ENCODE measurements at regions not wholly inside any gene's neighbourhood (a gene's known extent, or its start where the extent isn't known, plus 50 kb on each side); places are given as distances from the start of the nearest gene placed in this dataset.

GRCh38 chr10:32169556-32169955 lies 113.3 kb upstream of the KIF5B start:
- DNase-seq = no peak

GRCh38 chr10:32167450-32167849 lies 111.2 kb upstream of the KIF5B start:
- no peak for DNase-seq

- no peak for DNase-seq
Observed at GRCh38 chr10:32166365-32166764, 110.1 kb upstream of the KIF5B start.

GRCh38 chr10:32163762-32164148 lies 107.5 kb upstream of the KIF5B start:
- DNase-seq = no peak

- no peak for DNase-seq
Observed at GRCh38 chr10:32163071-32163761, 107.0 kb upstream of the KIF5B start.

- no peak for DNase-seq
Observed at GRCh38 chr10:32161586-32161985, 105.4 kb upstream of the KIF5B start.

- no peak for DNase-seq
Observed at GRCh38 chr10:32160864-32161263, 104.6 kb upstream of the KIF5B start.

- DNase-seq = no peak
Observed at GRCh38 chr10:32159264-32159663, 103.0 kb upstream of the KIF5B start.

- no peak for DNase-seq
Observed at GRCh38 chr10:32156031-32156495, 99.8 kb upstream of the KIF5B start.

- no peak for DNase-seq
Observed at GRCh38 chr10:32155075-32155516, 98.9 kb upstream of the KIF5B start.

- DNase-seq = no peak
Observed at GRCh38 chr10:32153931-32154330, 97.7 kb upstream of the KIF5B start.

GRCh38 chr10:32153252-32153651 lies 97.0 kb upstream of the KIF5B start:
- DNase-seq = no peak

GRCh38 chr10:32151871-32152270 lies 95.6 kb upstream of the KIF5B start:
- no peak for DNase-seq

GRCh38 chr10:32150532-32151101 lies 94.4 kb upstream of the KIF5B start:
- no peak for DNase-seq

GRCh38 chr10:32149252-32149955 lies 93.2 kb upstream of the KIF5B start:
- no peak for DNase-seq

- no peak for DNase-seq
Observed at GRCh38 chr10:32148864-32149251, 92.6 kb upstream of the KIF5B start.

- DNase-seq = no peak
Observed at GRCh38 chr10:32147730-32148129, 91.5 kb upstream of the KIF5B start.

- DNase-seq = no peak
Observed at GRCh38 chr10:32146166-32146565, 89.9 kb upstream of the KIF5B start.

GRCh38 chr10:32144817-32145688 lies 88.8 kb upstream of the KIF5B start:
- DNase-seq = no peak

GRCh38 chr10:32143302-32143847 lies 87.2 kb upstream of the KIF5B start:
- DNase-seq = no peak

GRCh38 chr10:32142646-32143045 lies 86.4 kb upstream of the KIF5B start:
- no peak for DNase-seq

Measured in renal pelvis (tissue), 1 donor.